MG63 (cell line): ENCODE measurements at regions not wholly inside any gene's neighbourhood (a gene's known extent, or its start where the extent isn't known, plus 50 kb on each side); places are given as distances from the start of the nearest gene placed in this dataset.

Source experiments
- DNase-seq: peaks from one replicate; pipeline ENCODE4 v3.0.0-alpha.2; 2020
- H3K27me3 ChIP-seq: fragments of 250-450 bp; sonication (Bioruptor Pico); 2 replicates; pipeline ENCODE4 v1.5.1; 2020; ENCODE audit warnings: mild to moderate bottlenecking, moderate library complexity
- H3K36me3 ChIP-seq: fragments of 250-450 bp; sonication (Bioruptor Pico); 2 replicates; pipeline ENCODE4 v1.5.1; 2020; ENCODE audit warnings: mild to moderate bottlenecking, moderate library complexity
- H3K4me3 ChIP-seq: fragments of 250-450 bp; sonication (Bioruptor Pico); 2 replicates; pipeline ENCODE4 v1.5.1; 2020; ENCODE audit warnings: mild to moderate bottlenecking, moderate library complexity
- H3K9me3 ChIP-seq: fragments of 250-450 bp; sonication (Bioruptor Pico); 2 replicates; pipeline ENCODE4 v1.5.1; 2020; ENCODE audit warnings: mild to moderate bottlenecking, moderate library complexity

- H3K36me3 ChIP-seq, result no peaks in the 10 kb centered on the region
- peaks cover 2% of the 10 kb centered on the region for H3K27me3 ChIP-seq
- no peaks in the 10 kb centered on the region for H3K9me3 ChIP-seq
- DNase-seq, result no peak
- H3K4me3 ChIP-seq, result no peak overlapping the region
Observed at GRCh38 chr2:103293067-103293741, 531.4 kb downstream of the TMEM182 start.

GRCh38 chr2:103293742-103294077 lies 531.9 kb downstream of the TMEM182 start:
- H3K4me3 ChIP-seq, result no peak overlapping the region
- peaks cover 2% of the 10 kb centered on the region for H3K27me3 ChIP-seq
- no peaks in the 10 kb centered on the region for H3K36me3 ChIP-seq
- no peak for DNase-seq
- no peaks in the 10 kb centered on the region for H3K9me3 ChIP-seq

GRCh38 chr2:103294420-103294819 lies 532.6 kb downstream of the TMEM182 start:
- peaks cover 2% of the 10 kb centered on the region for H3K27me3 ChIP-seq
- no peak for DNase-seq
- no peak overlapping the region for H3K4me3 ChIP-seq
- no peaks in the 10 kb centered on the region for H3K36me3 ChIP-seq
- H3K9me3 ChIP-seq, result no peaks in the 10 kb centered on the region

GRCh38 chr2:103295591-103295990 lies 533.8 kb downstream of the TMEM182 start:
- H3K9me3 ChIP-seq, result no peaks in the 10 kb centered on the region
- no peaks in the 10 kb centered on the region for H3K36me3 ChIP-seq
- no peak overlapping the region for H3K4me3 ChIP-seq
- H3K27me3 ChIP-seq, result peaks cover 2% of the 10 kb centered on the region
- no peak for DNase-seq

GRCh38 chr2:103324671-103325070 lies 562.8 kb downstream of the TMEM182 start:
- Histone ChIP-seq H3K9me3 (no peaks in the 10 kb centered on the region), H3K36me3 (no peaks in the 10 kb centered on the region), H3K4me3 (no peak overlapping the region), H3K27me3 (no peaks in the 10 kb centered on the region)
- DNase-seq, result no peak

- H3K27me3 ChIP-seq, result no peaks in the 10 kb centered on the region
- no peak for DNase-seq
- H3K9me3 ChIP-seq, result no peaks in the 10 kb centered on the region
- H3K4me3 ChIP-seq, result no peak overlapping the region
- no peaks in the 10 kb centered on the region for H3K36me3 ChIP-seq
Observed at GRCh38 chr2:103327386-103327785, 565.6 kb downstream of the TMEM182 start.

- Histone ChIP-seq H3K36me3 (no peaks in the 10 kb centered on the region), H3K4me3 (no peak overlapping the region), H3K27me3 (no peaks in the 10 kb centered on the region), H3K9me3 (no peaks in the 10 kb centered on the region)
- DNase-seq, result no peak
Observed at GRCh38 chr2:103327966-103328365, 566.1 kb downstream of the TMEM182 start.

GRCh38 chr2:103335403-103335802 lies 573.6 kb downstream of the TMEM182 start:
- Histone ChIP-seq H3K4me3 (no peak overlapping the region), H3K9me3 (no peaks in the 10 kb centered on the region), H3K27me3 (no peaks in the 10 kb centered on the region), H3K36me3 (no peaks in the 10 kb centered on the region)
- DNase-seq, result no peak

GRCh38 chr2:103338819-103339218 lies 577.0 kb downstream of the TMEM182 start:
- no peak overlapping the region for H3K4me3 ChIP-seq
- no peaks in the 10 kb centered on the region for H3K36me3 ChIP-seq
- DNase-seq, result no peak

GRCh38 chr2:103346780-103347179 lies 584.9 kb downstream of the TMEM182 start:
- Histone ChIP-seq H3K4me3 (no peak overlapping the region), H3K27me3 (no peaks in the 10 kb centered on the region), H3K36me3 (no peaks in the 10 kb centered on the region), H3K9me3 (no peaks in the 10 kb centered on the region)
- DNase-seq, result no peak

More at GRCh38 chr2:103338819-103339218, 577.0 kb downstream of the TMEM182 start:
- H3K9me3 ChIP-seq, result no peaks in the 10 kb centered on the region
- H3K27me3 ChIP-seq, result no peaks in the 10 kb centered on the region

- H3K4me3 ChIP-seq, result no peak overlapping the region
- no peaks in the 10 kb centered on the region for H3K27me3 ChIP-seq
- DNase-seq, result no peak
- H3K36me3 ChIP-seq, result no peaks in the 10 kb centered on the region
- no peaks in the 10 kb centered on the region for H3K9me3 ChIP-seq
Observed at GRCh38 chr2:103353774-103354173, 591.9 kb downstream of the TMEM182 start.

GRCh38 chr2:103355287-103355686 lies 593.5 kb downstream of the TMEM182 start:
- no peak overlapping the region for H3K4me3 ChIP-seq
- no peaks in the 10 kb centered on the region for H3K9me3 ChIP-seq
- no peak for DNase-seq
- H3K36me3 ChIP-seq, result no peaks in the 10 kb centered on the region
- H3K27me3 ChIP-seq, result no peaks in the 10 kb centered on the region

- no peak for DNase-seq
- no peaks in the 10 kb centered on the region for H3K9me3 ChIP-seq
- no peaks in the 10 kb centered on the region for H3K27me3 ChIP-seq
- no peak overlapping the region for H3K4me3 ChIP-seq
- H3K36me3 ChIP-seq, result no peaks in the 10 kb centered on the region
Observed at GRCh38 chr2:103361712-103362111, 599.9 kb downstream of the TMEM182 start.

GRCh38 chr2:103363639-103364038 lies 601.8 kb downstream of the TMEM182 start:
- no peak for DNase-seq
- no peaks in the 10 kb centered on the region for H3K36me3 ChIP-seq
- no peaks in the 10 kb centered on the region for H3K27me3 ChIP-seq
- no peaks in the 10 kb centered on the region for H3K9me3 ChIP-seq
- no peak overlapping the region for H3K4me3 ChIP-seq

- no peak for DNase-seq
- Histone ChIP-seq H3K4me3 (no peak overlapping the region), H3K27me3 (no peaks in the 10 kb centered on the region)
Observed at GRCh38 chr2:103364177-103364576, 602.3 kb downstream of the TMEM182 start.

GRCh38 chr2:103365071-103365470 lies 603.2 kb downstream of the TMEM182 start:
- Histone ChIP-seq H3K27me3 (no peaks in the 10 kb centered on the region), H3K9me3 (no peaks in the 10 kb centered on the region), H3K4me3 (no peak overlapping the region), H3K36me3 (no peaks in the 10 kb centered on the region)
- DNase-seq, result no peak

More at GRCh38 chr2:103364177-103364576, 602.3 kb downstream of the TMEM182 start:
- H3K9me3 ChIP-seq, result no peaks in the 10 kb centered on the region
- no peaks in the 10 kb centered on the region for H3K36me3 ChIP-seq

GRCh38 chr2:103367877-103368276 lies 606.0 kb downstream of the TMEM182 start:
- no peak for DNase-seq
- Histone ChIP-seq H3K9me3 (no peaks in the 10 kb centered on the region), H3K36me3 (no peaks in the 10 kb centered on the region), H3K4me3 (no peak overlapping the region), H3K27me3 (no peaks in the 10 kb centered on the region)

GRCh38 chr2:103383541-103383940 lies 621.7 kb downstream of the TMEM182 start:
- Histone ChIP-seq H3K36me3 (no peaks in the 10 kb centered on the region), H3K4me3 (no peak overlapping the region), H3K9me3 (no peaks in the 10 kb centered on the region), H3K27me3 (no peaks in the 10 kb centered on the region)
- no peak for DNase-seq

- DNase-seq, result no peak
- no peaks in the 10 kb centered on the region for H3K36me3 ChIP-seq
- no peaks in the 10 kb centered on the region for H3K27me3 ChIP-seq
- no peak overlapping the region for H3K4me3 ChIP-seq
- H3K9me3 ChIP-seq, result no peaks in the 10 kb centered on the region
Observed at GRCh38 chr2:103386872-103387271, 625.0 kb downstream of the TMEM182 start.
